A549 (cell line): ENCODE measurements at regions not wholly inside any gene's neighbourhood (a gene's known extent, or its start where the extent isn't known, plus 50 kb on each side); places are given as distances from the start of the nearest gene placed in this dataset.

Experiments used
- ATAC-seq, 2 experiments: fragments of 200-7000 bp in 1 of 2; fragments of >200 bp in 1 of 2; cut with Nextera tagmentation in 1 of 2; cut with Tn5 transposase in 1 of 2; 3 replicates each; pipeline versions ENCODE4 v1.8.0 to v1.9.1; 2018 to 2020; ENCODE audit warnings: mild to moderate bottlenecking in 1 of 2, moderate library complexity in 1 of 2
- CTCF ChIA-PET: fragments of 300-600 bp; sonication (Branson Sonifier 250); formaldehyde crosslinking; extraction: SDS; loops from one replicate; lab custom pipeline; 2021; ENCODE audit warnings: antibody characterized with exemption, inconsistent platforms; lab: Yijun Ruan, JAX
- POLR2A ChIA-PET: fragments of 350-600 bp; formaldehyde crosslinking; extraction: SDS; loops from one replicate; lab custom pipeline; 2021; ENCODE audit warnings: antibody characterized with exemption, inconsistent platforms; lab: Yijun Ruan, JAX
- DNase-seq, 2 experiments: peaks; one replicate each; pipeline versions ENCODE4 v3.0.0 to v3.0.0-alpha.2; 2011 to 2016; ENCODE audit warnings: low read depth in 1 of 2, low spot score in 1 of 2
- FAIRE-seq: peaks from 2 replicates; lab custom pipeline; 2011; peaks lifted over from hg19 to GRCh38; lab: Jason Lieb, UNC
- H3K27ac ChIP-seq, 2 experiments: fragments of >200 bp; sonication (Bioruptor Twin); formaldehyde crosslinking; 3 replicates each; pipeline ENCODE4 v1.5.1; 2016 to 2017
- H3K4me1 ChIP-seq: fragments of >200 bp; sonication (Bioruptor Twin); formaldehyde crosslinking; 3 replicates; pipeline ENCODE4 v1.6.1; 2016
- H3K4me2 ChIP-seq: fragments of >200 bp; sonication (Bioruptor Twin); formaldehyde crosslinking; 3 replicates; pipeline ENCODE4 v1.6.1; 2016
- H3K4me3 ChIP-seq: fragments of >200 bp; sonication (Bioruptor Twin); formaldehyde crosslinking; 3 replicates; pipeline ENCODE4 v1.5.1; 2016
- H3K9me3 ChIP-seq: fragments of >200 bp; sonication (Bioruptor Twin); formaldehyde crosslinking; 3 replicates; pipeline ENCODE4 v1.6.1; 2016
- ATOH8 ChIP-seq: fragments of 250-450 bp; sonication (Bioruptor Pico); IDR thresholded peaks from 2 replicates; pipeline ENCODE4 v1.5.0; 2020; ENCODE audit warnings: low read depth, mild to moderate bottlenecking, moderate library complexity
- BHLHE40 ChIP-seq: IDR thresholded peaks from 2 replicates; pipeline ENCODE4 v1.6.1; 2012; ENCODE audit warnings: low read depth, low read length, inconsistent platforms
- CBX2 ChIP-seq: fragments of 200-600 bp; sonication (generic); IDR thresholded peaks from 2 replicates; pipeline ENCODE4 v1.6.1; 2016; ENCODE audit warnings: low read depth, mild to moderate bottlenecking, borderline replicate concordance
- CHD2 ChIP-seq: fragments of 150-350 bp; IDR thresholded peaks from 2 replicates; pipeline ENCODE4 v1.6.1; 2014; ENCODE audit warnings: low read length; ENCODE audit not compliant: partially characterized antibody
- EHF ChIP-seq: fragments of 250-450 bp; sonication (Bioruptor Pico); IDR thresholded peaks from 2 replicates; pipeline ENCODE4 v1.5.0; 2020; ENCODE audit warnings: mild to moderate bottlenecking
- EHMT2 ChIP-seq: fragments of 200-600 bp; sonication (generic); IDR thresholded peaks from 2 replicates; pipeline ENCODE4 v1.6.1; 2016; ENCODE audit warnings: antibody characterized with exemption, low read depth, mild to moderate bottlenecking, moderate library complexity
- ESRRA ChIP-seq: fragments of 150-350 bp; IDR thresholded peaks from 2 replicates; pipeline ENCODE4 v1.6.1; 2014; ENCODE audit warnings: mild to moderate bottlenecking, low read length, borderline replicate concordance
- FOXS1 ChIP-seq: fragments of 250-450 bp; sonication (Bioruptor Pico); IDR thresholded peaks from 2 replicates; pipeline ENCODE4 v1.5.0; 2020; ENCODE audit warnings: mild to moderate bottlenecking, moderate library complexity
- KDM1A ChIP-seq: fragments of 200-600 bp; sonication (generic); IDR thresholded peaks from 2 replicates; pipeline ENCODE4 v1.6.1; 2016; ENCODE audit warnings: low read depth, mild to moderate bottlenecking
- MYC ChIP-seq: IDR thresholded peaks from 2 replicates; pipeline ENCODE4 v1.6.1; 2012; ENCODE audit warnings: mild to moderate bottlenecking, inconsistent platforms, low read length, improper control_type of control experiment, borderline replicate concordance
- NFE2L2 ChIP-seq: fragments of 150-350 bp; conservative IDR thresholded peaks from 2 replicates; pipeline ENCODE4 v1.6.1; 2014; ENCODE audit warnings: low read length
- NR3C1 ChIP-seq: fragments of >200 bp; sonication (Bioruptor Twin); formaldehyde crosslinking; IDR thresholded peaks from 3 replicates; pipeline ENCODE4 v1.6.1; 2017
- POLR2AphosphoS2 ChIP-seq: conservative IDR thresholded peaks from 2 replicates; pipeline ENCODE4 v1.6.1; 2012; ENCODE audit warnings: low read length, improper control_type of control experiment, inconsistent platforms
- RCOR1 ChIP-seq: fragments of 150-350 bp; IDR thresholded peaks from 2 replicates; pipeline ENCODE4 v1.6.1; 2014; ENCODE audit warnings: antibody characterized with exemption, low read length, low read depth
- SREBF2 ChIP-seq: fragments of 450-650 bp; IDR thresholded peaks from 2 replicates; pipeline ENCODE4 v1.6.1; 2014; ENCODE audit warnings: mild to moderate bottlenecking, moderate library complexity
- TFCP2L1 ChIP-seq: fragments of 250-450 bp; sonication (Bioruptor Pico); IDR thresholded peaks from 2 replicates; pipeline ENCODE4 v1.5.0; 2021; ENCODE audit warnings: mild to moderate bottlenecking
- ZC3H11A ChIP-seq: fragments of 450-650 bp; IDR thresholded peaks from 2 replicates; pipeline ENCODE4 v1.6.1; 2014; ENCODE audit warnings: antibody characterized with exemption, mild to moderate bottlenecking
- ZSCAN20 ChIP-seq: fragments of 250-450 bp; sonication (Bioruptor Pico); IDR thresholded peaks from 2 replicates; pipeline ENCODE4 v1.8.0; 2022; ENCODE audit warnings: mild to moderate bottlenecking, moderate library complexity
- WGBS: methylation state at CpG from one replicate; pipeline ENCODE4 v1.1.6; 2017; ENCODE audit errors: missing lambda C conversion rate; 5-methylcytosine and 5-hydroxymethylcytosine counted together
- TF ChIP-seq, protein P1 (sequence below): fragments of >200 bp; sonication (Bioruptor Twin); formaldehyde crosslinking; IDR thresholded peaks from 3 replicates; pipeline ENCODE4 v1.5.1; 2016
- TF ChIP-seq, protein P2 (sequence below): fragments of >200 bp; sonication (Bioruptor Twin); formaldehyde crosslinking; IDR thresholded peaks from 2 replicates; pipeline ENCODE4 v1.6.1; 2016
- TF ChIP-seq, protein P3 (sequence below): fragments of 200-600 bp; sonication (generic); IDR thresholded peaks from 2 replicates; pipeline ENCODE4 v1.6.1; 2016; ENCODE audit warnings: antibody characterized with exemption, mild to moderate bottlenecking, moderate library complexity

DNA sequence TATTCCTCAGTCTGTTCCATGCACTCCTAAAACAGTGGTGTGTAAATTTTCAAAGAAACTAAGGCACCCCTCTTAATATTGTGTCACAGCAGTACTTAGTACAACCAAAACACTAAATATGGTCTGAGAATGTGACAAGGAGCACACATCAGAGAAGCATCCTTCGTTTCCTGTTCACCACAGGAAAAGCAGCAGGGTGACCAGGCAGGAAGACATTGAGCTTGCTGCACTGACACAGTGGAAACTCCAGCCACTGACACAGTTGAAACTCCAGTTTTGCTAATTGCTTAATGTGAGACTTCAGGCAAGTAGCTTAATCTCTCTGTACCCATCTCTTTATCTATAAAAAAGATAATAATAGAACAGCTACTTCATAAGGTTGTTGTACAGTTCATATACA is 353.0 kb upstream of the RORA start:
- TF ChIP-seq, protein P1, sequence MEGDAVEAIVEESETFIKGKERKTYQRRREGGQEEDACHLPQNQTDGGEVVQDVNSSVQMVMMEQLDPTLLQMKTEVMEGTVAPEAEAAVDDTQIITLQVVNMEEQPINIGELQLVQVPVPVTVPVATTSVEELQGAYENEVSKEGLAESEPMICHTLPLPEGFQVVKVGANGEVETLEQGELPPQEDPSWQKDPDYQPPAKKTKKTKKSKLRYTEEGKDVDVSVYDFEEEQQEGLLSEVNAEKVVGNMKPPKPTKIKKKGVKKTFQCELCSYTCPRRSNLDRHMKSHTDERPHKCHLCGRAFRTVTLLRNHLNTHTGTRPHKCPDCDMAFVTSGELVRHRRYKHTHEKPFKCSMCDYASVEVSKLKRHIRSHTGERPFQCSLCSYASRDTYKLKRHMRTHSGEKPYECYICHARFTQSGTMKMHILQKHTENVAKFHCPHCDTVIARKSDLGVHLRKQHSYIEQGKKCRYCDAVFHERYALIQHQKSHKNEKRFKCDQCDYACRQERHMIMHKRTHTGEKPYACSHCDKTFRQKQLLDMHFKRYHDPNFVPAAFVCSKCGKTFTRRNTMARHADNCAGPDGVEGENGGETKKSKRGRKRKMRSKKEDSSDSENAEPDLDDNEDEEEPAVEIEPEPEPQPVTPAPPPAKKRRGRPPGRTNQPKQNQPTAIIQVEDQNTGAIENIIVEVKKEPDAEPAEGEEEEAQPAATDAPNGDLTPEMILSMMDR: no peak
- TF ChIP-seq TFCP2L1 (CRISPR knock-in tag) (no peak), FOXS1 (CRISPR knock-in tag) (no peak), ZSCAN20 (CRISPR knock-in tag) (no peak), CHD2 (no peak), KDM1A (no peak), BHLHE40 (no peak), ZC3H11A (no peak), POLR2AphosphoS2 (no peak), MYC (no peak), RCOR1 (no peak), ATOH8 (CRISPR knock-in tag) (no peak), SREBF2 (no peak)
- TF ChIP-seq, protein P2, sequence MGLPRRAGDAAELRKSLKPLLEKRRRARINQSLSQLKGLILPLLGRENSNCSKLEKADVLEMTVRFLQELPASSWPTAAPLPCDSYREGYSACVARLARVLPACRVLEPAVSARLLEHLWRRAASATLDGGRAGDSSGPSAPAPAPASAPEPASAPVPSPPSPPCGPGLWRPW: no peak
- TF ChIP-seq, protein P3, sequence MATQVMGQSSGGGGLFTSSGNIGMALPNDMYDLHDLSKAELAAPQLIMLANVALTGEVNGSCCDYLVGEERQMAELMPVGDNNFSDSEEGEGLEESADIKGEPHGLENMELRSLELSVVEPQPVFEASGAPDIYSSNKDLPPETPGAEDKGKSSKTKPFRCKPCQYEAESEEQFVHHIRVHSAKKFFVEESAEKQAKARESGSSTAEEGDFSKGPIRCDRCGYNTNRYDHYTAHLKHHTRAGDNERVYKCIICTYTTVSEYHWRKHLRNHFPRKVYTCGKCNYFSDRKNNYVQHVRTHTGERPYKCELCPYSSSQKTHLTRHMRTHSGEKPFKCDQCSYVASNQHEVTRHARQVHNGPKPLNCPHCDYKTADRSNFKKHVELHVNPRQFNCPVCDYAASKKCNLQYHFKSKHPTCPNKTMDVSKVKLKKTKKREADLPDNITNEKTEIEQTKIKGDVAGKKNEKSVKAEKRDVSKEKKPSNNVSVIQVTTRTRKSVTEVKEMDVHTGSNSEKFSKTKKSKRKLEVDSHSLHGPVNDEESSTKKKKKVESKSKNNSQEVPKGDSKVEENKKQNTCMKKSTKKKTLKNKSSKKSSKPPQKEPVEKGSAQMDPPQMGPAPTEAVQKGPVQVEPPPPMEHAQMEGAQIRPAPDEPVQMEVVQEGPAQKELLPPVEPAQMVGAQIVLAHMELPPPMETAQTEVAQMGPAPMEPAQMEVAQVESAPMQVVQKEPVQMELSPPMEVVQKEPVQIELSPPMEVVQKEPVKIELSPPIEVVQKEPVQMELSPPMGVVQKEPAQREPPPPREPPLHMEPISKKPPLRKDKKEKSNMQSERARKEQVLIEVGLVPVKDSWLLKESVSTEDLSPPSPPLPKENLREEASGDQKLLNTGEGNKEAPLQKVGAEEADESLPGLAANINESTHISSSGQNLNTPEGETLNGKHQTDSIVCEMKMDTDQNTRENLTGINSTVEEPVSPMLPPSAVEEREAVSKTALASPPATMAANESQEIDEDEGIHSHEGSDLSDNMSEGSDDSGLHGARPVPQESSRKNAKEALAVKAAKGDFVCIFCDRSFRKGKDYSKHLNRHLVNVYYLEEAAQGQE: no peak
- no peak overlapping the region for H3K27ac ChIP-seq
- no peak for DNase-seq
- H3K4me3 ChIP-seq: no peak overlapping the region
- no peak for FAIRE-seq
- WGBS: 0% methylated on average over 1 of the region's 1 CpG
- POLR2A ChIA-PET: no interaction called here
- no peaks in the 10 kb centered on the region for H3K4me1 ChIP-seq
- no peak overlapping the region for H3K4me2 ChIP-seq
- CTCF ChIA-PET: interaction anchor here (1.4 kb wide), 1 partner anchor 10 kb away, joined by 3 read pairs; no protein-coding TSS in a partner anchor
- no peak for ATAC-seq
- no peaks in the 10 kb centered on the region for H3K9me3 ChIP-seq

DNA sequence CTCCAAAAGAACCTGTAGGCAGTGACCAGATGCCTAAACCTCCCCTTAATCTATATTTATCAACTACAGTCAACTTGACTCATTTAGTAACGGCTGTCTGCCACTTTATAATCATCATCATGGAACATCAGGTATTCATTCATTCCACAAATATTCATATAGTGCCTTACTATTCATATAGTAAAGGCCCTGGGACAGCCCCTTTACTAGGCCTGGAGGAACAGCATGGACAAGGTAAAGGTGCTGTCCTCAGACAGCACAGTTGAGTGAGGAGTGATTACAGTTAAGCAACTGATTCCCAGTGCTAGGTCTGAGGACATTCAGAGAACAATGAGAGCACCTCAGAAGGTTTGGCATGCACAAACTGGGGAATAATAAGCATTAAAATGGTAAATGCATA is 346.5 kb upstream of the RORA start:
- Histone ChIP-seq H3K4me2 (no peak overlapping the region), H3K4me3 (no peak overlapping the region), H3K4me1 (no peaks in the 10 kb centered on the region), H3K9me3 (peaks cover 4% of the 10 kb centered on the region; the same call in 1 of the 3 replicates), H3K27ac (no peak overlapping the region)
- TF ChIP-seq EHF (CRISPR knock-in tag): no peak
- TF ChIP-seq RCOR1: no peak
- TF ChIP-seq POLR2AphosphoS2: no peak
- TF ChIP-seq NR3C1: no peak
- no peak for ATAC-seq
- DNase-seq: no peak
- ChIA-PET POLR2A (no interaction called here), CTCF (no interaction called here)
- WGBS: 12% methylated on average over 1 of the region's 1 CpG
- no peak for FAIRE-seq

DNA sequence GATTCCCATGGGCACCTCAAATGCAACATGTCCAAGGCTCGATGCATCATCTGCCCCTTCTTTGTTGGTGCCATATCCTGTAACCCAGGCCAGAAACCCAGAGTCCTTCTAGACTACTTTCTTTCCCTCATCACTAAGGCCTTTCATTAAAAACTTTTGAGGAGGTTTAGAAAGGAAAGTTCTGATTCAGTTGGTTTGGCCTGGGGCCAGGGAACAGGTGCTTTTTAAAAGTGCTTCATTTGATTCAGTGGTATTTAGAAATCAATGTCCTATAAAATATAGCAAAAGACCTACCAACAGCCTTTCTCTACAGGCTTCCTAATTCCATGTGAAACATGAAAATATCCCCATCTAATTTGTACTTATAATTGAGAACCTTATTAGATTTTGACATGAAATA is 341.9 kb upstream of the RORA start:
- no peaks in the 10 kb centered on the region for H3K9me3 ChIP-seq
- ChIA-PET CTCF (no interaction called here), POLR2A (no interaction called here)
- TF ChIP-seq FOXS1 (CRISPR knock-in tag) (no peak), CBX2 (no peak), ZSCAN20 (CRISPR knock-in tag) (no peak), ESRRA (no peak), EHMT2 (no peak), NFE2L2 (no peak)
- no peaks in the 10 kb centered on the region for H3K4me1 ChIP-seq
- no peak for DNase-seq
- no peak overlapping the region for H3K27ac ChIP-seq
- H3K4me2 ChIP-seq: no peak overlapping the region
- WGBS: 0% methylated on average over 1 of the region's 1 CpG
- FAIRE-seq: no peak
- ATAC-seq: no peak
- H3K4me3 ChIP-seq: no peak overlapping the region
